Lower leg skin (tissue), 4 donors: ENCODE measurements at regions not wholly inside any gene's neighbourhood (a gene's known extent, or its start where the extent isn't known, plus 50 kb on each side); places are given as distances from the start of the nearest gene placed in this dataset.

Source experiments
- DNase-seq, 2 donors: peaks; one replicate each; pipeline ENCODE4 v3.0.0-alpha.2; 2019; ENCODE audit warnings: low spot score in 2 of 2
- H3K4me3 ChIP-seq: fragments of 200-600 bp; sonication (generic); 2 replicates; pipeline ENCODE4 v1.5.1; 2017; ENCODE audit warnings: mild to moderate bottlenecking, low read depth; ENCODE audit not compliant: poor library complexity, severe bottlenecking
- CTCF ChIP-seq, 3 donors: fragments of 450-650 bp; IDR thresholded peaks; one replicate each; pipeline ENCODE4 v1.5.1; 2016; ENCODE audit warnings: antibody characterized with exemption in 3 of 3, mild to moderate bottlenecking in 3 of 3, moderate library complexity in 2 of 3
- POLR2A ChIP-seq, 2 donors: fragments of 450-650 bp; IDR thresholded peaks; one replicate each; pipeline ENCODE4 v1.6.1; 2016 to 2017; ENCODE audit warnings: antibody characterized with exemption in 2 of 2, mild to moderate bottlenecking in 1 of 2, moderate library complexity in 1 of 2
- WGBS, 2 donors: methylation state at CpG; one replicate each; pipeline ENCODE4 v1.1.5; 2018; 5-methylcytosine and 5-hydroxymethylcytosine counted together
- intact Hi-C: fragments of 100-400 bp; cut with DNase I; formaldehyde crosslinking; loops from one replicate; pipeline ENCODE4 v1.15.0; 2023; ENCODE audit warnings: low total_unique reads

GRCh38 chr5:107216587-107216986 is 454.1 kb downstream of the EFNA5 start:
- DNase-seq: no peak
- H3K4me3 ChIP-seq: no peak overlapping the region
- intact Hi-C loops: no loop called here
- 75% methylated on average over 5 of the region's 5 CpGs for WGBS, 2 donors
- no peak for TF ChIP-seq CTCF (IDR thresholded peaks at IDR 0.05)
- TF ChIP-seq POLR2A (IDR thresholded peaks at IDR 0.05): no peak

- TF ChIP-seq CTCF (IDR thresholded peaks at IDR 0.05) (no peak), POLR2A (IDR thresholded peaks at IDR 0.05) (no peak)
- no peak overlapping the region for H3K4me3 ChIP-seq
- WGBS, 2 donors: 30 to 38% methylated on average over 2 of the region's 2 CpGs
- DNase-seq: no peak
- intact Hi-C loops: no loop called here
Measured at GRCh38 chr5:107215611-107216010, 455.1 kb downstream of the EFNA5 start.

- 28 to 43% methylated on average over 3 of the region's 3 CpGs for WGBS, 2 donors
- no peak for DNase-seq
- intact Hi-C loops: no loop called here
- TF ChIP-seq POLR2A (IDR thresholded peaks at IDR 0.05) (no peak), CTCF (IDR thresholded peaks at IDR 0.05) (no peak)
- H3K4me3 ChIP-seq: no peak overlapping the region
Measured at GRCh38 chr5:107213025-107213424, 457.7 kb downstream of the EFNA5 start.

GRCh38 chr5:107211630-107212029 is 459.1 kb downstream of the EFNA5 start:
- TF ChIP-seq POLR2A (IDR thresholded peaks at IDR 0.05): no peak
- TF ChIP-seq CTCF (IDR thresholded peaks at IDR 0.05): no peak
- intact Hi-C loops: no loop called here
- H3K4me3 ChIP-seq: no peak overlapping the region
- 85 to 90% methylated on average over 3 of the region's 3 CpGs for WGBS, 2 donors
- no peak for DNase-seq

- intact Hi-C loops: no loop called here
- WGBS, 2 donors: 95 to 97% methylated on average over 3 of the region's 3 CpGs
- TF ChIP-seq CTCF (IDR thresholded peaks at IDR 0.05) (no peak), POLR2A (IDR thresholded peaks at IDR 0.05) (no peak)
- no peak for DNase-seq
- no peak overlapping the region for H3K4me3 ChIP-seq
Measured at GRCh38 chr5:107208867-107209266, 461.9 kb downstream of the EFNA5 start.

- whole genome bisulfite sequencing, 2 donors: 54 to 66% methylated on average over 5 of the region's 5 CpGs
- no peak for DNase-seq
- H3K4me3 ChIP-seq: no peak overlapping the region
- intact Hi-C loops: no loop called here
- no peak for TF ChIP-seq POLR2A (IDR thresholded peaks at IDR 0.05)
- no peak for TF ChIP-seq CTCF (IDR thresholded peaks at IDR 0.05)
Measured at GRCh38 chr5:107204413-107204812, 466.3 kb downstream of the EFNA5 start.
